ENCODE measurements at regions not wholly inside any gene's neighbourhood (a gene's known extent, or its start where the extent isn't known, plus 50 kb on each side); places are given as distances from the start of the nearest gene placed in this dataset.

DNA sequence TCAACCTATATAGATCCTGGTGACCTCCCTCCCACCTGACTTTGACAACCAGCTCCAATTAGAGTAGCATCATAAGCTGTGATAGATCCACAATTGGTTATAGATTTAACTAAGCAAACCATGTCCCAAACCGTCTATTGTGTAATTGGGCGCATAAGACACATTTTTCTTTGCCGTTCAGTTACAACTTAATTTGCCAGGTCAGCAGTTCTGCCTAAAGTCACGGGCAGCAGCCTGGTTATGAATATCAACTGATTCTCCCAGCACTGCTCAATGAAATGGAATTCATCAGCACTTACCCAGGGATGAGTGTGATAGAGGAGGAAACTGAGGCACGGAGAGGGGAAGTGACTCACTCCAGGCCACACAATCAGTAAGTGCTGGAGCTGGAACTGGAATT lies 73.4 kb downstream of the KLHDC7A start:
- H3K36me3 Mint-ChIP-seq (ENCODE audit: insufficient read depth, unreplicated experiment), result no peaks in the 10 kb centered on the region

DNA sequence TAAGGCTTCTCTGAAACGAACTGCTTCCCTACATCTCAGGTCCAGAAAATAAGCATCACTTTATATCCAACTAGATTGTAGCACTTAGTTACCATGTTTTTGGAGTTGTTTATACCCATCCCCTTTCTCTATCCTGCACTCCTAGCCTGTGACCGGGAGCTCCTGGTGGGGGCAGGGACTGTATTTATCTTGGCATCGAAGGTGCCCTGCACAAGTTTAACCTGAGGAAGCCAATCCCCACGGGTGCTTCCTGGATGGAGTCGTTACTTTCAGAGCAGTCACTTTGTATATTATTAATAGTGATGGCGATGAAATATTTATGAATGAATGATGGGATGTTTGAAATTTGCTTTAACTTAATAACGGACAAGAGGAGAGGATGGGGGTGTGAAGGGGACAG lies 73.9 kb downstream of the KLHDC7A start:
- Mint-ChIP-seq H3K9me3 (ENCODE audit: unreplicated experiment) (no peaks in the 10 kb centered on the region), H3K36me3 (ENCODE audit: insufficient read depth, unreplicated experiment) (no peaks in the 10 kb centered on the region), H3K27ac (ENCODE audit: unreplicated experiment) (no peak overlapping the region), H3K4me3 (ENCODE audit: unreplicated experiment) (no peak overlapping the region), H3K4me1 (ENCODE audit: low read depth, unreplicated experiment) (no peaks in the 10 kb centered on the region), H3K27me3 (ENCODE audit: insufficient read depth, unreplicated experiment) (peaks cover 28% of the 10 kb centered on the region)
- DNase-seq, result no peak
- Histone ChIP-seq H3K4me3 (ENCODE audit: low read depth, low read length) (no peak overlapping the region), H3K4me1 (no peaks in the 10 kb centered on the region), H3K9me3 (no peaks in the 10 kb centered on the region), H3K27me3 (replicated peaks; ENCODE audit: control insufficient read depth, insufficient read depth, low read length) (no peaks in the 10 kb centered on the region), H3K36me3 (ENCODE audit: control insufficient read depth, insufficient read depth, low read length) (no peaks in the 10 kb centered on the region)
- intact Hi-C loops (cut with micrococcal nuclease; ENCODE audit: unreplicated experiment), result no loop called here
- ChIA-PET CTCF (no interaction called here), POLR2A (no interaction called here)
- TF ChIP-seq, protein P1, sequence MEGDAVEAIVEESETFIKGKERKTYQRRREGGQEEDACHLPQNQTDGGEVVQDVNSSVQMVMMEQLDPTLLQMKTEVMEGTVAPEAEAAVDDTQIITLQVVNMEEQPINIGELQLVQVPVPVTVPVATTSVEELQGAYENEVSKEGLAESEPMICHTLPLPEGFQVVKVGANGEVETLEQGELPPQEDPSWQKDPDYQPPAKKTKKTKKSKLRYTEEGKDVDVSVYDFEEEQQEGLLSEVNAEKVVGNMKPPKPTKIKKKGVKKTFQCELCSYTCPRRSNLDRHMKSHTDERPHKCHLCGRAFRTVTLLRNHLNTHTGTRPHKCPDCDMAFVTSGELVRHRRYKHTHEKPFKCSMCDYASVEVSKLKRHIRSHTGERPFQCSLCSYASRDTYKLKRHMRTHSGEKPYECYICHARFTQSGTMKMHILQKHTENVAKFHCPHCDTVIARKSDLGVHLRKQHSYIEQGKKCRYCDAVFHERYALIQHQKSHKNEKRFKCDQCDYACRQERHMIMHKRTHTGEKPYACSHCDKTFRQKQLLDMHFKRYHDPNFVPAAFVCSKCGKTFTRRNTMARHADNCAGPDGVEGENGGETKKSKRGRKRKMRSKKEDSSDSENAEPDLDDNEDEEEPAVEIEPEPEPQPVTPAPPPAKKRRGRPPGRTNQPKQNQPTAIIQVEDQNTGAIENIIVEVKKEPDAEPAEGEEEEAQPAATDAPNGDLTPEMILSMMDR (IDR thresholded peaks at IDR 0.05; ENCODE audit: insufficient read depth in 1 of 2, low read depth in 1 of 2, low read length in 1 of 2, severe bottlenecking in 1 of 2, unreplicated experiment in 1 of 2), result no peak
- BruUV-seq (replicated peaks), result no TSS peak

More for the DNA sequence above, 73.4 kb downstream of the KLHDC7A start:
- TF ChIP-seq, protein P1 (IDR thresholded peaks at IDR 0.05; ENCODE audit: insufficient read depth in 1 of 2, low read depth in 1 of 2, low read length in 1 of 2, severe bottlenecking in 1 of 2, unreplicated experiment in 1 of 2), result no peak
- no TSS peak for BruUV-seq (replicated peaks)
- ChIA-PET POLR2A (no interaction called here), CTCF (no interaction called here)
- Mint-ChIP-seq H3K27ac (ENCODE audit: unreplicated experiment) (no peak overlapping the region), H3K27me3 (ENCODE audit: insufficient read depth, unreplicated experiment) (peaks cover 28% of the 10 kb centered on the region), H3K9me3 (ENCODE audit: unreplicated experiment) (no peaks in the 10 kb centered on the region), H3K4me3 (ENCODE audit: unreplicated experiment) (no peak overlapping the region), H3K4me1 (ENCODE audit: low read depth, unreplicated experiment) (no peaks in the 10 kb centered on the region)
- H3K27me3 ChIP-seq (replicated peaks; ENCODE audit: control insufficient read depth, insufficient read depth, low read length), result no peaks in the 10 kb centered on the region
- no peaks in the 10 kb centered on the region for H3K9me3 ChIP-seq
- no peaks in the 10 kb centered on the region for H3K36me3 ChIP-seq (ENCODE audit: control insufficient read depth, insufficient read depth, low read length)
- no peak overlapping the region for H3K4me3 ChIP-seq (ENCODE audit: low read depth, low read length)
- no peak for DNase-seq
- intact Hi-C loops (cut with micrococcal nuclease; ENCODE audit: unreplicated experiment), result no loop called here
- no peaks in the 10 kb centered on the region for H3K4me1 ChIP-seq

GRCh38 chr1:18555036-18555435 lies 74.3 kb downstream of the KLHDC7A start:
- no peaks in the 10 kb centered on the region for H3K4me1 ChIP-seq
- H3K36me3 Mint-ChIP-seq (ENCODE audit: insufficient read depth, unreplicated experiment), result no peaks in the 10 kb centered on the region
- CTCF ChIA-PET, result interaction anchor here (2.4 kb wide), 1 partner anchor 21 kb away, joined by 24 read pairs; no protein-coding TSS in a partner anchor

More at GRCh38 chr1:18555036-18555435, 74.3 kb downstream of the KLHDC7A start:
- Mint-ChIP-seq H3K9me3 (ENCODE audit: unreplicated experiment) (no peaks in the 10 kb centered on the region), H3K4me1 (ENCODE audit: low read depth, unreplicated experiment) (no peaks in the 10 kb centered on the region), H3K4me3 (ENCODE audit: unreplicated experiment) (no peak overlapping the region), H3K27me3 (ENCODE audit: insufficient read depth, unreplicated experiment) (peaks cover 28% of the 10 kb centered on the region), H3K27ac (ENCODE audit: unreplicated experiment) (no peak overlapping the region)
- POLR2A ChIA-PET, result no interaction called here
- H3K9me3 ChIP-seq, result no peaks in the 10 kb centered on the region
- intact Hi-C loops (cut with micrococcal nuclease; ENCODE audit: unreplicated experiment), result no loop called here
- H3K36me3 ChIP-seq (ENCODE audit: control insufficient read depth, insufficient read depth, low read length), result no peaks in the 10 kb centered on the region
- H3K27me3 ChIP-seq (replicated peaks; ENCODE audit: control insufficient read depth, insufficient read depth, low read length), result no peaks in the 10 kb centered on the region
- H3K4me3 ChIP-seq (ENCODE audit: low read depth, low read length), result no peak overlapping the region
- TF ChIP-seq, protein P1 (IDR thresholded peaks at IDR 0.05; ENCODE audit: insufficient read depth in 1 of 2, low read depth in 1 of 2, low read length in 1 of 2, severe bottlenecking in 1 of 2, unreplicated experiment in 1 of 2), result no peak
- BruUV-seq (replicated peaks), result no TSS peak
- DNase-seq, result no peak
